EH (cell line): ENCODE measurements at regions not wholly inside any gene's neighbourhood (a gene's known extent, or its start where the extent isn't known, plus 50 kb on each side); places are given as distances from the start of the nearest gene placed in this dataset.
"Not testable (repeated sequence)": the region's sequence is repeated elsewhere in the genome, so short reads cannot be mapped to it uniquely, and the experiment has no call there.

ENCODE experiments used
- DNase-seq: peaks from one replicate; pipeline ENCODE4 v3.0.0-alpha.2; 2015; ENCODE audit warnings: low read depth

GRCh38 chr2:51324051-51324450 is 292.1 kb upstream of the NRXN1 start:
- no peak for DNase-seq

DNA sequence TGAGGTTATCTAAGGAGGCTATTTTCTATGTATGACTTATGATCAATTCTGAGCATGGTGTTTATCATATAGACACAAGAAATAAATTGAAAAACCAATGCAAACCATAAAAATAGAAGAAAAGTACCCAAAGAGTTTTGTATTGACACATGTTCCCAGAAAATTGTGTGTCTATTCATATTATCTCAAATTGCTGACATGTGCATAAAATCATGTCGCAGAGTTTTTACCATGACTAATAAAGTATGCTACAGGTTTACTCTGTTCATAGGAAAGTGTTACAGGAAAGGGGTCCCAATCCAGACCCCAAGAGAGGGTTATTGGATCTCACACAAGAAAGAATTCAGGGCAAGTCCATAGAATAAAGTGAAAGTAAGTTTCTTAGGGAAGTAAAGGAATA is 290.7 kb upstream of the NRXN1 start:
- DNase-seq, result no peak

GRCh38 chr2:51304311-51304710 is 272.4 kb upstream of the NRXN1 start:
- no peak for DNase-seq

- no peak for DNase-seq
Measured at GRCh38 chr2:51301381-51301780, 269.4 kb upstream of the NRXN1 start.

- DNase-seq, result no peak
Measured at GRCh38 chr2:51299370-51299769, 267.4 kb upstream of the NRXN1 start.

DNA sequence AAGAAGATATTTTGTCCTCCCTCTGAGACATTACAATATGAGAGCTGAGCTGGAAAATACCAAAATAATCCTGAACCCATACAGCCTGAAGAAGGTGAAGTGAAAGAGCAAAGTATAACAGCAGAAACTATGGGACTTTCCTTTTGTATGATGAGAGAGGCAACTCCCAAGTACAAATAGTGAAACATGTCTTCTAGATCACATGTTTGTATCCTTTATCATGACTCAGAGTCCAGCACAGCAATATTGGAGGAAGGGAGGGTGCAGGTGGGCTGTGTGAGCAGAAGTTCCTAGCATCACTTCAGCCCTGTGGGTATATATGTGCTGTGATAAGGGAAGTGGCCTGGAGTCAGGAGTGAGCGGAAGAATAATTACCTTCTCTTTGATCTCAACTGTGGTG is 265.6 kb upstream of the NRXN1 start:
- no peak for DNase-seq

DNA sequence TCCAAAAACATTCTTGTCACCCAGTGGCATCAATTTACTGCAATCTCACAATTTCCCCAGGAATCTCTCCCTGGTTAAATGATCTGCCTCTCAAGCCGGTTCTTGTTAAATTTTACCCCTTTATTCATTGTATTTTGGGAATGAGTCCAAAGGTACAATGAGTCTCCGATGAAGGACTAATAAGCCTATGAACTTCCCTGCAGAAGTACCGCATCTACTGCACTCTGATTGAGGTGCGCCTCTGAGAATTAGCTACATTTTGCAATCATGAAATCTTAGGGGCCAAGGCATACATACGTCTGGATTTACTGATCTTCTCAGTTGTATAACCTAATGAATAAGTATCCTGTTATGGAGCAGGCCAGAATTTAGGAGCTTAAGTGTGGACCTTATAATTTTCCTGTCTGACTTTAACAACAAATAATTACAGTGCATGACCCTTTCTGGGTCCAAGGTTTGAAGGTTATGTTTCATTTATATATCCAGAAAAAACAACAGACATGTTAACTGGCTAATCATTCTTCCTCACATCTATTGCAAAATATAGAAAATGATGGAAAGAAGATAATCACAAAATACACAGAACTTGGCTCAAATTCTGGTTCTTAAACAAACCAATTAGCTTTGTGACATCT is 261.8 kb upstream of the NRXN1 start:
- DNase-seq, result no peak

DNA sequence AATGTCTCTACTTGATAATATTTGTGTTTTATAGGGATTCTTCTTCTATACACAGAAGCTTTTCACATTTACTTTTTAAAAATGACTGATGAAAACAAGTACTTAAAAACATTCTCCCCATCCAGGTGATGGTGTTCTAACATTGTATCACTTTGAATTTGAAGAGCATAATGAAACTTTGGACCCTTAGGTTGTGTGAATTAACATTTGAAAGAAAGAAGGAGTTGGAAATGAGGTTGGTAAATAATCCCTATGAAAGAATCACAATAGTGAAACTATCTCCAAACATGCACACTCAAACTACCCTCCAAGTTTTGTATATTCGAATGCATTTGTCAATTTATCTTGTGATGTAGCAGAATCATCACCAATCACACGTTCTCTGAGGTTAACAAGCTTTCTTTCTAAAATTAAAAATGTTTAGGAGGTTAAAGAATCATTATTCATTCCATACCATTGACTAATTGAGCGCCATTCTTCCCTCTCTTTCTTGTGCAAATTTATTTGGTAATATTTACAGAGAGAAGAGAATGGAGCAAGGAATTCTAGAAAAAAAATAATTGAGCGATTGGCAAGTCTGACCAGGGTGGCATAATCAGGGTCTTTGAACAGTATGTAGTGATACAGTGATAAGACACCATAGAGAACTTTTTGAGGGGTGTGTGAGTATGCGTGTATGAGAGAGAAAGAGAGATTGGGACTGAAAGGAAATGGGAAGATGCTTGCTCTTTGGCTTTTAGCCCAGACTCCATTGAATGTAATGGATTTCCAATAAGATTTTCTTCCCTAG is 260.0 kb upstream of the NRXN1 start:
- no peak for DNase-seq

DNA sequence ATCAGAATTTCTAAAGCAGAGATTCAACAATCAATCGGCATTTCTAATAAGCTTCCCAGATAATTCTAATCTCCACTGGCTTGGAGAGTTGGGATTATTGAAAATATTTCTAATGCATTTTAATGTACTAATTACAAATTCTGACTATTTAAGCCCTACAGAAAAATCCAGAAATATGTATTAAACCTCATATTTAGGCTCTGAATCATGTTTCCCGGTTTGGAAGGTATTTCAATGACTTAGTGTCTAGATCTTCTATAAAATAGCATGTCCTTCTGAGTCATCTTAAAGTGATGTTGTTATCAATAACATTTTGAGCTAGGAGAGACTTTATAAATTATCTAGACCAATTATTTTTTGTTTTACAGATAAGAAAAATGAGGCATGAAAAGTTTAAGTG is 258.8 kb upstream of the NRXN1 start:
- no peak for DNase-seq

- DNase-seq, result no peak
Measured at GRCh38 chr2:51289045-51289444, 257.1 kb upstream of the NRXN1 start.

- no peak for DNase-seq
Measured at GRCh38 chr2:51268191-51268590, 236.3 kb upstream of the NRXN1 start.

DNA sequence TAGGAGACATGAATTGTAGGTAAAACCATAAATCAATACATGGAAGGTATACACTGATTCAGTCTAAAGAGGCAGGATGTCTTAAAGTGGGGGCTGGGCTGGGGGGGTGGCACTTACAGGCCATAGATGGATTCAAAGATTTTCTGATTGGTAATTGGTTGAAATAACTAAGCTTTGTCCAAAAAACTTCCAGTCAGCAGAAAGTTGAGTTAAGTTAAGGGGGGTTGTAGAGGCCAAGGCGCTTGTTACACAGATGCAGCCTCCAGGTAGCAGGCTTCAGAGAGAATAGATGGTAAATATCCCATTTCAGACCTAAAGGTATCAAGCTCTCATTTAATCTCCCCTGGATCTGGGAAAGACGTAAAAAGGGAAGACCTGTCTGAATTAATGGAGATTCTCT is 233.6 kb upstream of the NRXN1 start:
- DNase-seq, result no peak

GRCh38 chr2:51263951-51264350 is 232.0 kb upstream of the NRXN1 start:
- no peak for DNase-seq

DNA sequence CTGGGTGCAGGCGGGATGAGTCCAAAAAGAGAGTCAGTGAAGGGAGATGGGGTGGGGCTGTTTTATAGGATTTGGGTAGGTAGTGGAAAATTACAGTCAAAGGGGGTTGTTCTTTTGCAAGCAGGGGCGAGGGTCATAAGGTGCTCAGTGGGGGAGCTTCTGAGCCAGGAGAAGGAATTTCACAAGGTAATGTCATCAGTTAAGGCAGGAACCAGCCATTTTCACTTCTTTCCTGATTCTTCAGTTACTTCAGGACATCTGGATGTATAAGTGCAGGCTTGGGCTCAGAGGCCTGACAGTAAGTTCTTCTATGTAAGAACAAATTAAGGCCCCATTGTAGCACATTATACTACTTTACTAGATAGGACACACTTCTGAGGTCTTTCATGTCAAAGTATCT is 231.2 kb upstream of the NRXN1 start:
- DNase-seq, result not testable (repeated sequence)

- no peak for DNase-seq
Measured at GRCh38 chr2:51258301-51258700, 226.4 kb upstream of the NRXN1 start.

DNA sequence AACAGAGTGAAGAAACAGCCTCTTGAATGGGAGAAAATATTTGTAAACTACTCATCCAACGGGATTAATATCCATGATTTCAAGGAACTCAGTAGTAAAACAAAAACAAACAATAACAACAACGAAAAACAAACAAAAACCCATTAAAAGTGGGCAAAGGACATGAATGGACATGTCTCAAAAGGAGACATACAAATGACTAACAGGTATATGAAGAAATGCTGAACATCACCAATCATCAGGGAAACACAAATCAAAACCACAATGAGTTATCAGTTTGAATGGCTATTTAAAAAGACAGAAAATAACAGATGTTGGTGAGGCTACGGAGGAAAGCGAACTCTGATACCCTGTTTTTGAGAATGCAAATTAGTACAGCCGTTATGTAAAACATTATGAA is 224.8 kb upstream of the NRXN1 start:
- no peak for DNase-seq

DNA sequence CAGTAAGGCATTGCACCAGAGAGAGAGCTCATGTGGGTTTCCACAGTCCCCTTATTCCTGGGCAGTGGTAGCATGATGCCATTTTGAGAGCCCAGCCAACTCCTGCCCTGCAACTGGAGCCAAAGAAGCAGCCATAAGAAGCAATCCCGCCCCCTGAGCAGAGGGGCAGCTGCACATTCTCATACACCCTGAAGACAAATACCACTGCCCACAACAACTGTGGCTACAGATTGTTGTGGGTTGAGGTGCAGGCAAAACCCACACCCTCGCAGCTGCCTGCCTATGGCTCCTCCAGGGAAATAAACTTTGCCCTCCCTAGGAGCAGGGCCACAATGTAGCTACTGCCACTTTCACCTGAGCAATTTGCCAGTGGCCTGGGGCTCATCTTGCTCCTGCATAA is 219.4 kb upstream of the NRXN1 start:
- no peak for DNase-seq

GRCh38 chr2:51247252-51247805 is 215.4 kb upstream of the NRXN1 start:
- DNase-seq, result no peak

DNA sequence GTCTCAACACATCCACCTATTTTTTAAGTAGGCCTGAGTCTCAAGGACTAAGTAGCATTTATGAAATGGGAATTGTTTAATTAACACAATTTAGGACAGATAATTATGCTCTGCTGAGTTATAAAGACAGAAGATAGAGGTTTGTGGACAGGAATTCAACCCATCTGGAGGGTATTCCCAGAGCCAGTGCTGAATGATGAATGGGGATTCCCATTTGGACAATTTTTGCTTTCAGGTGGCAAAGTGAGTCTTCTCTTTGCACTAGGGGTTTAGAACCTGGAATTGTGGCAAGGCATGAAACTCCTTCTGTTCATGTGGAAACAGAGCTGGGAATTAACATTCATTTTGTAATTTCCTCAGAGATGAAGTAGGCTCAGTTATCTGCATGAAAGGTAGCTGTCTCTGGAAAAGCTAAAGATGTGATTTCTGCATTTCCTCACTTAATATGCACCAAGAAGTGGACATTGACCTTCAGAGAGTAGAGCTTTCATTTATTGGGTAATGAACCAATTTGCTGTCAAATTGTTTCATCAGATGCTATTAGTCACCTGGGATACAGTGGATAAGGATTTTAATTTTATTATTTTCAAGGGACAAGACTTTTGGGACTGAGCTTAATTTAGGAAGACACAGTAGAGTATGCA is 212.1 kb upstream of the NRXN1 start:
- DNase-seq, result no peak

- no peak for DNase-seq
Measured at GRCh38 chr2:51237626-51238271, 205.8 kb upstream of the NRXN1 start.

GRCh38 chr2:51232027-51232426 is 200.1 kb upstream of the NRXN1 start:
- DNase-seq, result no peak

- DNase-seq, result no peak
Measured at GRCh38 chr2:51231071-51231470, 199.1 kb upstream of the NRXN1 start.

DNA sequence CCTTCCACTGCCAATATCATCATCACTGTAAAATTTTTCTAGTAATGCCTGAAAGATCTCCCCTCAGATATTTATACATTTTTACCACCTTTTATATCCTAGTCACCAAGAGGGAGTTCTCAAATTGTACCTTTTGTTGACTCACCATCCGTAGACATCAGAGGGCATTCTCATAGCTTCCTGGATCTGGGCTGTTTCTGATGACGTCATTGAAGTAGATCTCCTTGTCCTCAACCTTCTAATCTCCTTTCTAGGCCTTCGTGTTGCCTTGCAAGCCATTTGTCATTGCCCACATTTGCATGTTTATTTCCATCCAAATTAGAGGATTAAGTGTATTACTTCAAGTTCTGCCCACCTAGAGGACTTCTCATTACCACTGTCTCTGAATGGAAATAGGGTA is 193.4 kb upstream of the NRXN1 start:
- DNase-seq, result no peak
